ENCODE measurements at regions not wholly inside any gene's neighbourhood (a gene's known extent, or its start where the extent isn't known, plus 50 kb on each side); places are given as distances from the start of the nearest gene placed in this dataset.
A peak's percentile ranks its signal among the peaks of the same experiment; 100 is the strongest.

DNA sequence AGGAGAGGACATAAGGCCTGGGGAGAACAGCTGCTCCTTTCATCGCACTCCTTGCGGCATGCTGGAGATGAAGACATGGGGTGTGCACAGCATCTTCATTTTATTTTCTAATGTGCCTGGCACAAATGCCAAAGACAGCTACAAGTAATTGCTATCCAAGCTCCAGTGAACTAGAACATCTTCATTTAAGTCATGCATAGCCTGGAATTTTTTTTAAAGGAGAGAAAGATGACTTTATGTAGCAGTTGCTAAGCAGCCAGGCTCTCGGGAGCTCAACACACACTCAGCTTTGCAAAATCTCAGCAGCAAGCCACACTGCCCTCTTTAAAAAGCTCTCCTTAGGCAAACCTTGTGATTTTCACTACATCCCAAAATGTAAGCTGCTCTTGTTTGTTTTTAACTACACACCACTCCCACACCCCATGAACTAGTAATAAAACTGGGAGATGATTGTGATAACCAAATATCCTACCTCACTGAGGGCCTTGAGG lies 164.5 kb upstream of the POU2AF2 start:
- Histone ChIP-seq H3K9me3 (no peaks in the 10 kb centered on the region), H3K27ac (no peak overlapping the region), H3K36me3 (no peaks in the 10 kb centered on the region), H3K4me3 (no peak overlapping the region), H3K27me3 (no peaks in the 10 kb centered on the region), H3K4me1 (no peaks in the 10 kb centered on the region)
- ATAC-seq (no peak), DNase-seq (peak in 1 of 4 donors; percentile 63)
- intact Hi-C loops (cut with DNase I): no loop called here
- TF ChIP-seq, protein P1, sequence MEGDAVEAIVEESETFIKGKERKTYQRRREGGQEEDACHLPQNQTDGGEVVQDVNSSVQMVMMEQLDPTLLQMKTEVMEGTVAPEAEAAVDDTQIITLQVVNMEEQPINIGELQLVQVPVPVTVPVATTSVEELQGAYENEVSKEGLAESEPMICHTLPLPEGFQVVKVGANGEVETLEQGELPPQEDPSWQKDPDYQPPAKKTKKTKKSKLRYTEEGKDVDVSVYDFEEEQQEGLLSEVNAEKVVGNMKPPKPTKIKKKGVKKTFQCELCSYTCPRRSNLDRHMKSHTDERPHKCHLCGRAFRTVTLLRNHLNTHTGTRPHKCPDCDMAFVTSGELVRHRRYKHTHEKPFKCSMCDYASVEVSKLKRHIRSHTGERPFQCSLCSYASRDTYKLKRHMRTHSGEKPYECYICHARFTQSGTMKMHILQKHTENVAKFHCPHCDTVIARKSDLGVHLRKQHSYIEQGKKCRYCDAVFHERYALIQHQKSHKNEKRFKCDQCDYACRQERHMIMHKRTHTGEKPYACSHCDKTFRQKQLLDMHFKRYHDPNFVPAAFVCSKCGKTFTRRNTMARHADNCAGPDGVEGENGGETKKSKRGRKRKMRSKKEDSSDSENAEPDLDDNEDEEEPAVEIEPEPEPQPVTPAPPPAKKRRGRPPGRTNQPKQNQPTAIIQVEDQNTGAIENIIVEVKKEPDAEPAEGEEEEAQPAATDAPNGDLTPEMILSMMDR (IDR thresholded peaks at IDR 0.05): no peak

DNA sequence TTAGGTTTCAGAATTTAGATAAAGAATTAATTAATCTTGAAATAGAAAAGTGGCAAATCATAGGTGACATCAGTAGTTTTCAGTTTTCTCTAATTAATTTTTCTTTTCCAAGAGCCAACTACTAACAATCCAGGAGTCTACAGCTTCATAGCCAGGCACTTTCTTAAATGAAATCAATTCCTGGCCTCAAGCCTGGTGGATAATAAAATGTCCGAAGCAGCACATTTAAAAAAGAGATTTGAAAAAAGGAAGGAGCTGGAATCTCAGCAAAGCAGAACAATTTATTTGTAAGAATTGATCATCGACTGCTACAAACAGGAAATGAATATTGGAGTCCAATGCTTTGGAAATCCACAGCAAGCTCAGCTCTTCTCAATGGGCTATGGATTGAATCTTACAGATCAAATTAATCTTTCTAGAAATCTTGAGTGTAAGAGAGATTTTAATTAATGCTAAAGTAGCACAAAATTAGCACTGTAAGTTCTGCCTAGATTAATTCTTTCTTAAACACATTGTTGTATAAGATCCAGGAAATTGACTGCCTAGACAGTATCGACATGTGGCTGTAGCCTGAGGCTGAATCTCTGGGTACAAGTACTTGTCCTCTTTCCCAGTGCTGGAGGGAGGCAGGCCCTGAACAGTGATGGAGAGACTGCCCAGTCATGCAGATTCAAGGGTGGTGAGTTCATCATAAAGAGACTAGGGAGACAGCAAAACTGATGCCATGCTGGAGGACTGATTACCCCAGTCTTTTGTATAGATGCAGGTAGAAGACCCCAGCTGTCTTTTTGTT lies 167.8 kb upstream of the POU2AF2 start:
- DNase-seq: no peak

GRCh38 chr11:111069066-111069465 lies 176.5 kb upstream of the POU2AF2 start:
- intact Hi-C loops (cut with DNase I): no loop called here
- no peak overlapping the region for H3K4me3 ChIP-seq
- H3K27ac ChIP-seq: no peak overlapping the region
- peaks cover 0 to 10% of the 10 kb centered on the region in 2 donors for H3K9me3 ChIP-seq
- ATAC-seq (no peak), DNase-seq (no peak)
- H3K4me1 ChIP-seq: no peaks in the 10 kb centered on the region
- H3K36me3 ChIP-seq: no peaks in the 10 kb centered on the region
- H3K27me3 ChIP-seq: no peaks in the 10 kb centered on the region
- TF ChIP-seq, protein P1 (IDR thresholded peaks at IDR 0.05): no peak

More for the DNA sequence above, 167.8 kb upstream of the POU2AF2 start:
- intact Hi-C loops (cut with DNase I): no loop called here
- H3K9me3 ChIP-seq: no peaks in the 10 kb centered on the region
- TF ChIP-seq, protein P1 (IDR thresholded peaks at IDR 0.05): no peak
- H3K36me3 ChIP-seq: no peaks in the 10 kb centered on the region
- no peaks in the 10 kb centered on the region for H3K27me3 ChIP-seq
- H3K4me1 ChIP-seq: no peaks in the 10 kb centered on the region
- ATAC-seq: no peak
- H3K4me3 ChIP-seq: no peak overlapping the region
- H3K27ac ChIP-seq: no peak overlapping the region

DNA sequence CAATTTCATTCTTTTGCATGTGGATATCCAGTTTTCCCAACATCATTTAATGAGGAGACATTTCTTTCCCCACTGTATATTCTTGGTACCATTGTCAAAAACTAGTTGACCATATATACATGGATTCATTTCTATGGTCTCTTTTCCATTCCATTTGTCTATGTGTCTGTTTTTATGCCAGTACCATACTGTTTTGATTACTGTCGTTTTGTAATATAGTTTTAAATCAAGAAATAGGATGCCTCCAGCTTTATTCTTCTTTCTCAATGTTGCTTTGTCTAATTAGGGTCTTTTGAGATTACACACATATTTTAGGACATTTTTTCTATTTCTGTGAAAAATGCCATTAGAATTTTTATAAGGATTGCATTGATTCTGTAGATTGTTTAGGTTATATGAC lies 177.5 kb upstream of the POU2AF2 start:
- peaks cover 0 to 10% of the 10 kb centered on the region in 2 donors for H3K9me3 ChIP-seq
- no peak overlapping the region for H3K27ac ChIP-seq
- intact Hi-C loops (cut with DNase I): no loop called here
- H3K27me3 ChIP-seq: no peaks in the 10 kb centered on the region
- H3K4me3 ChIP-seq: no peak overlapping the region
- no peak for DNase-seq
- no peak for ATAC-seq
- H3K36me3 ChIP-seq: no peaks in the 10 kb centered on the region
- no peaks in the 10 kb centered on the region for H3K4me1 ChIP-seq
- TF ChIP-seq, protein P1 (IDR thresholded peaks at IDR 0.05): no peak

- no peak for DNase-seq
- no peak for ATAC-seq
- intact Hi-C loops (cut with DNase I): no loop called here
- H3K27ac ChIP-seq: no peak overlapping the region
- no peaks in the 10 kb centered on the region for H3K27me3 ChIP-seq
- no peaks in the 10 kb centered on the region for H3K36me3 ChIP-seq
- peaks cover 0 to 10% of the 10 kb centered on the region in 2 donors for H3K9me3 ChIP-seq
- no peak overlapping the region for H3K4me3 ChIP-seq
- no peaks in the 10 kb centered on the region for H3K4me1 ChIP-seq
- TF ChIP-seq, protein P1 (IDR thresholded peaks at IDR 0.05): no peak
These were observed 178.7 kb upstream of the POU2AF2 start for GRCh38 chr11:111066846-111067245.
